ENCODE measurements at regions not wholly inside any gene's neighbourhood (a gene's known extent, or its start where the extent isn't known, plus 50 kb on each side); places are given as distances from the start of the nearest gene placed in this dataset.
"Not testable (repeated sequence)": the region's sequence is repeated elsewhere in the genome, so short reads cannot be mapped to it uniquely, and the experiment has no call there.

DNA sequence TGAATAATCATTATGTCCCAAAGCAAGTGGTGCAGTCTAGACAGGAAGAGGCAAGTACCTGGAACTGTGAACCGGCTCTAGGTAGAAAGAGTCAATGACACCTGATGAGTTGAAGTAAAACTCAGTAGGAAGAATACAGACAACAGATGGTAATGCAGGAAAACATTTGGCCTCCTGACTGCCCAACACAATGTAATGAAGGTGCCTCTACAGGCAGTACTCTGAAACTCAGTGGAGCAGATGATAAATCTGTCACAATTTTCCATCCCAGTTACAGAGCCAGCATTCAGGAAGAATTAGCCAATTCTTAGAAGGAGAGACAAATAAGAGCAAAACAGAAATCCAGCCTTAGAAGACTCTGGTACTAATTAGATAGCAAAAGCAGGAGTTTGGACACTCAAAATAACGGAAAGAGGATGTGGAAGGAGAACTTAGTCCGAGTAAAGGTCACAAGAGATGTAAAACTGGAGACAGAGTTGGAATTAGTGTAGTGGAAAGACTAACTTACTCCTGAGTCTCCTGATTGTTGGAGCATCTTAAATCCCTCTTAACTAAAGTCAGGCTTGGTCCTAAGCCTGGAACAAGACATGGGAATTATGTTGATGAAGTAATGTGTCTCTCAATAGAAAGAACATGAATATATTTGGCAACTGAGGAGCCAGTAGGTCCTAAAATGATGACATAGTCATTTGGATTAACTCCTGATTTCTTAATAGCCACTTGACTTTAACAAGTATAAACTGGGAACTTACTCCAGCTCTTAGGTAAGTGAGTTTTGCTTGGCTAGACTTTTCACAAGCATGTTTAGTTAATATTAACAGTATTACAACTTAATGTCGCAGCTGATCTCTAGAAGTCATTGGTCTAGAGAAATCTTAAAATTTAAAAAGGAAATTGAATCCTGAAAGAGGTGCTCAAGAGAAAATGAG is 457.3 kb upstream of the MIR17HG start:
- DNase-seq: no peak
- intact Hi-C loops (cut with micrococcal nuclease): no loop called here
- ChIA-PET CTCF (interaction anchor here (0.7 kb wide), 1 partner anchor 1258 kb away, joined by 3 read pairs; no protein-coding TSS in a partner anchor), POLR2A (no interaction called here)
- H3K27ac Mint-ChIP-seq: no peak overlapping the region
- peaks cover 5% of the 10 kb centered on the region for H3K9me3 Mint-ChIP-seq
- H3K36me3 Mint-ChIP-seq: no peaks in the 10 kb centered on the region
- H3K4me3 Mint-ChIP-seq: no peak overlapping the region
- no peaks in the 10 kb centered on the region for H3K4me1 Mint-ChIP-seq (ENCODE audit: low read depth)
- H3K27me3 Mint-ChIP-seq: no peaks in the 10 kb centered on the region

DNA sequence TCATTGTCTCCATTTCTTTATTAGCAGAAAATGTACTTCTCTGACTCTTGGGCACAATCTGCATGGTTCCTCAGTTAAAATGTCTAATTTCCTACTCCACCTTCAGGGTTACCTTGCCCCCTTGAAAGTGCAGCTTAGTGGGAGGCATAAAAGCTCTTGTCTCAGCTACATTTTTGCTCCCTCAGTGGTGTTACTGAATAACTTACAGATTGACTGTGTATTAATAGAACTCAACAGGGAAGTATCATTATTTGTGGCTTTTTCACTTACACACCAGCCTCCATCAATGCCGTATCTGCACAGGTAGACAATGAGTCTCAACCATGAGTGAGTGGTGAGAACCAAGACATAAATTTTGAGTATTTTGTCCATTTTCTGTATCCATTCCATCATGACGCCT is 456.2 kb upstream of the MIR17HG start:
- Mint-ChIP-seq H3K4me1 (ENCODE audit: low read depth) (no peaks in the 10 kb centered on the region), H3K27me3 (no peaks in the 10 kb centered on the region), H3K4me3 (no peak overlapping the region), H3K9me3 (peaks cover 5% of the 10 kb centered on the region), H3K27ac (no peak overlapping the region), H3K36me3 (no peaks in the 10 kb centered on the region)
- intact Hi-C loops (cut with micrococcal nuclease): no loop called here
- no peak for DNase-seq
- CTCF ChIA-PET: no interaction called here
- POLR2A ChIA-PET: no interaction called here

DNA sequence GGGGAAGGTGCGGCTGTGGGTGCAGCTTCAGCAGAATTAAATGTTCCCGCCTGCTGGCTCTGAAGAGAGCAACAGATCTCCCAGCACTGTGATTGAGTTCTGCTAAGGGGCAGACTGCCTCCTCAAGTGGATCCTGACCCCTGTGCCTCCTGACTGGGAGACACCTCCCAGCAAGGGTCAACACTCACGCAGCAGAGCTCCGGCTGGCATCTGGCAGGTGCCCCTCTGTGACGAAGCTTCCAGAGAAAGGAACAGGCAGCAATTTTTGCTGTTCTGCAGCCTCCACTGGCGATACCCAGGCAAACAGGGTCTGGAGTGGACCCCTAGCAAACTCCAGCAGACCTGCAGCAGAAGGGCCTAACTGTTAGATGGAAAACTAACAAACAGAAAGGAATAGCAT is 454.3 kb upstream of the MIR17HG start:
- H3K4me3 Mint-ChIP-seq; H3K36me3 Mint-ChIP-seq; CTCF ChIA-PET; H3K9me3 Mint-ChIP-seq; H3K4me1 Mint-ChIP-seq (ENCODE audit: low read depth); intact Hi-C loops (cut with micrococcal nuclease); H3K27ac Mint-ChIP-seq; POLR2A ChIA-PET; H3K27me3 Mint-ChIP-seq; DNase-seq: not testable (repeated sequence)

DNA sequence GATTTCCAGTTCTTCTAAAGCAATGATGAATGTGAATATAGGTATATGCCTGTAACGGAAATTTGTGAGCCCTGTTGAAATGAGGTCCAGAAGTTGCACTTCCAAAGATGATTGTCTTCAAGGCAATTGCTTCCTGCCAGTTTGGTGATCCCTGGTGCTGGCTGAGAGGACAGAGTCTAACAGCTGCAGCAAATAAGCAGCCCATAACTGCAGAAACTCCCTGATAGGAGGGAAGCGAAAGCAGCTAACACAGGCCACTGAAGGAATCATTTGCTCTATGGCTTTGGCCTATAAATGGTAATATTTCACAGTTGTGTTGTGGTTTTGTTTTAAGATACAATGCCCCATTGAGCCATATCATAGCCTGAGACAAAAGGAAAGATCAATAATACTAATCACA is 451.5 kb upstream of the MIR17HG start:
- Mint-ChIP-seq H3K9me3 (peaks cover 8% of the 10 kb centered on the region), H3K27ac (no peak overlapping the region), H3K36me3 (no peaks in the 10 kb centered on the region), H3K4me3 (no peak overlapping the region), H3K27me3 (no peaks in the 10 kb centered on the region), H3K4me1 (ENCODE audit: low read depth) (no peaks in the 10 kb centered on the region)
- no peak for DNase-seq
- ChIA-PET CTCF (no interaction called here), POLR2A (no interaction called here)
- intact Hi-C loops (cut with micrococcal nuclease): no loop called here

DNA sequence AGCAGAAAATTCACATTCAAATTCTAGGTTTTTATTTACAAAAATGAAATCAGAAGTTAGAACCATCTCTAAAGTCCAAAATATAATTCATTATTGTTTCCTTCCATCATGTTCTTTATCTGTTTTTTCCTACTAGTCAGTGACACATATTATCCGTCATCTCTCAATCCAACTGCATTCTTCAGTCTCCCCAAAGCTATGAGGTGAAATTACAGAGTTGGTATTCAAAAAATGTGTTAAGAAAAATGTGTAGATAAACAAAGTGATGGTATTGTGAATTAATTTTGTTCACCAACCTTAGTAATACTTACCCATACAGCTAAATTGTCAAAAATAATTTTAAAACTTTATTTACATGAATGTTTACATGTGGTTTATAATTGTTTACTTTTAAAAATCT is 448.7 kb upstream of the MIR17HG start:
- intact Hi-C loops (cut with micrococcal nuclease): no loop called here
- Mint-ChIP-seq H3K4me1 (ENCODE audit: low read depth) (no peaks in the 10 kb centered on the region), H3K9me3 (peaks cover 7% of the 10 kb centered on the region), H3K27ac (no peak overlapping the region), H3K4me3 (no peak overlapping the region), H3K27me3 (no peaks in the 10 kb centered on the region), H3K36me3 (no peaks in the 10 kb centered on the region)
- CTCF ChIA-PET: no interaction called here
- no peak for DNase-seq
- POLR2A ChIA-PET: no interaction called here

DNA sequence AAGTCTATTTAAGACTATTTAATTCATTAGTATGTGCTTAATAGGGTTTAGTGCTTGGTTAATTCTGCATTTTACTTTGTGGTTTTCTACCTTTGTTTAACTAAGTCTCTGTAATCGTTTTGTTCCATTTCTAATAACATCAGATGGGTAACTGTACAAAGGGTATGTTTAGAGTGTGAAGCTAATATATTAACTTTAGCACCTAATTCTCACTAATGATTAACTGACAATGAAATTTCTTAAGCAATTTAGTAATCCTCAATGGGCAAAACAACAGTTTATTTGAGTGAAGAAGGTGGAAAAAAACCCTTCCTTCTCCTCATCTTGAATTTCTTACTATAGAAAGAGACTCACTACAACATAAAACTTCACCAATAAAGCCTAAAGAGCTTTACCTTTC is 448.1 kb upstream of the MIR17HG start:
- Mint-ChIP-seq H3K27me3 (no peaks in the 10 kb centered on the region), H3K36me3 (no peaks in the 10 kb centered on the region), H3K4me3 (no peak overlapping the region), H3K4me1 (ENCODE audit: low read depth) (no peaks in the 10 kb centered on the region), H3K27ac (no peak overlapping the region), H3K9me3 (peaks cover 6% of the 10 kb centered on the region)
- ChIA-PET POLR2A (no interaction called here), CTCF (no interaction called here)
- no peak for DNase-seq
- intact Hi-C loops (cut with micrococcal nuclease): no loop called here

DNA sequence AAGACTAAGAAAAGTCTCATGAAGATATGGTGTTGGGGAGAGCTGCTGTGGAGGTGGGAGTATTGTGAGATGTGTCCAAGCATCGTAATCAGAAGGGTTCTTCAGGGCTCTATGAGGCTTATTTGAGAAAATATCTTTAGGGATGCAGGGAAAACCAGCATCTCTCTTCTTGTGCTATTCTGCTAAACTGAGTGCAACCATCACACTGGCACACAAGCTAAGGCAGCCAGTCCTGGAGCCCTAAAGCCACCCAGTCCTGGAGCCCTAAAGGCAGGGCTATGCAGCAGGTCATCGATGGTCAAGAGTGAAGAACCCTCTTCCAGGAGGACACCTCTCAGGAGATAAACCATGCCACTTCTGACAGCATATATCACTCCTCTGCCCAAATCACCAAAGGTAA is 445.2 kb upstream of the MIR17HG start:
- intact Hi-C loops (cut with micrococcal nuclease): no loop called here
- Mint-ChIP-seq H3K27me3 (no peaks in the 10 kb centered on the region), H3K27ac (no peak overlapping the region), H3K4me1 (ENCODE audit: low read depth) (no peaks in the 10 kb centered on the region), H3K9me3 (peaks cover 19% of the 10 kb centered on the region), H3K36me3 (no peaks in the 10 kb centered on the region), H3K4me3 (no peak overlapping the region)
- CTCF ChIA-PET: no interaction called here
- POLR2A ChIA-PET: no interaction called here
- DNase-seq: no peak

DNA sequence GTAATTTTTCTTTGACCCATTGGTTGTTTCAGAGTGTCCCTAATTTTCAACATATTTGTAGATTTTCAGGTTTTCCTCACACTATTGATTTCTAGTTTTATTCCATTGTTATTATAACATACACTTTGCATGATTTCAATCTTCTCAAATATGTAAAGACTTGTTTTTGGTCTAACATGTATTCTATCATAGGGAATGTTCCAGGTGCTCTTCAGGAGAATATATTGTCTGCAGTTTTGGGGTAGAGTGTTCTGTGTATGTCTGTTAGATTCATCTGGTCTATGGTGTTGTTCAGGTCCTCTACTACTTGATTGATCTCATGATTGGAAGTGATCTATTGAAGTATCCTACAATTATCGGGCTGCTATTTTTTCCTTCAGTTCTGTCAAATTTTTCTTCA is 440.9 kb upstream of the MIR17HG start:
- Mint-ChIP-seq H3K9me3 (peaks cover 15% of the 10 kb centered on the region), H3K27ac (no peak overlapping the region), H3K4me1 (ENCODE audit: low read depth) (no peaks in the 10 kb centered on the region), H3K4me3 (no peak overlapping the region), H3K36me3 (no peaks in the 10 kb centered on the region), H3K27me3 (no peaks in the 10 kb centered on the region)
- POLR2A ChIA-PET: no interaction called here
- DNase-seq: no peak
- CTCF ChIA-PET: no interaction called here
- intact Hi-C loops (cut with micrococcal nuclease): no loop called here

DNA sequence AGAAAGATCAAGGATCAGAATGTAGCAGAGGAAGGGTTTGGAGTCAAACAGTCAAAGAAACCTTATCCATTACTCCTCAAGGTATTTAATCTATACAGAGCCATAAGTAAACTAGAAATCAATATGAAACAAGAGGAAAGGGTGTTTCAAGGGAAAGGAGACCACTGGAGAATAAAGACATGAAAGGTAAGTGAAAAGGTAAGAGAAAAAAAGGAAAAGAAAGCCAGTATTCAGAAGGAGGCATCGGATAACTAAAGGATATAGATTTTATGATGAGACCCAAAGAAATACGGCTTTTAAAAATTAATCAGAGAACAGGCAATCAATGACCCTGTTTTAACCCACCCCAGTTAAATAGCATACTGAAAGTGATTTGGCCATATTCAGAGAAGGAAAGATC is 438.7 kb upstream of the MIR17HG start:
- DNase-seq: no peak
- intact Hi-C loops (cut with micrococcal nuclease): no loop called here
- Mint-ChIP-seq H3K4me1 (ENCODE audit: low read depth) (no peaks in the 10 kb centered on the region), H3K9me3 (peaks cover 15% of the 10 kb centered on the region), H3K4me3 (no peak overlapping the region), H3K27ac (no peak overlapping the region), H3K27me3 (no peaks in the 10 kb centered on the region), H3K36me3 (no peaks in the 10 kb centered on the region)
- POLR2A ChIA-PET: no interaction called here
- CTCF ChIA-PET: no interaction called here

DNA sequence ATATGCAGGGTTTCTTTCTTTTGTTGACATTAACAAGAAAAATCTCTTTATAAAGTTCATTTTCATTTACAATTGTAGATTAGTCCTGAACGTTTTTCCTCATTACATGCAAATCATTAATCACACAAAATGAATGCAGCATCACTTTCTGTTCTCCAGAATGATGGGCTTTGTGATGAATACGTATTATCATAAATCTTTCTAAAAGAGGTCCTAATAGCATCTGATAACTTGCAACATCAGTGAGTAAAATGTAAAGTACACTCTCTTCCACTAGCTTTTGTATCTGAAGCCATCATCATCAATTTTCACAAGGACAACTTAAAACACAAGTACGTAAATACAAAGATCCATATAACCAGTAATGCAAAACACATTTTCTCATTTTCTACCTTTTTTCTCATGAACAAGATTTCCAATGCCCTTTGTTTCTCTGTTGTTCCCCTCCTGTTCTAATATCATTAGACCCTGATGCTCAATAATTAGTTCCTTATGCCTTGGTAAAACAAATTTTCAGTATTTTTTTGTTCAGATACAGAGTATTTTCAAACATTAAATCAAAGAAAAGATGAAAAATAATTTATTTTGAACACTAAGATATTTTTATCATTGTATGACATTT is 437.4 kb upstream of the MIR17HG start:
- Mint-ChIP-seq H3K27me3 (no peaks in the 10 kb centered on the region), H3K27ac (no peak overlapping the region), H3K4me1 (ENCODE audit: low read depth) (no peaks in the 10 kb centered on the region), H3K9me3 (peaks cover 13% of the 10 kb centered on the region), H3K4me3 (no peak overlapping the region), H3K36me3 (no peaks in the 10 kb centered on the region)
- ChIA-PET CTCF (no interaction called here), POLR2A (no interaction called here)
- intact Hi-C loops (cut with micrococcal nuclease): no loop called here
- DNase-seq: no peak

DNA sequence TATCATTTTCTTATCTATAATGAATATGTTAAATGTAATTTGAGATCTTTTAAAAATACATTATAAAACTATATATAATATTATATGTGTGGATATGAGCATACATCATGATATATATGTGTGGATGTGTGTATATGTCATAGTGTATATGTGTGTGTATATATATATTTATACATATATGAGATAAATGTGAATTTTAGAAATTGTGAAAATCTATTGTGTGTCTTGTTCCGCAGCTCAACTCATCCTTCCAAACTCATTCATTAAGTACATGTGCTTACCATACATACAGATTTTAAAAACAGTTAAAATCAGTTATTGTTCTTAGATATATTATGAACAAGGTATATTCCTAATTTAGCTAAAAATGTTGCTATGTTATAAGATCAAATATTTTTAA is 435.2 kb upstream of the MIR17HG start:
- no peak overlapping the region for H3K4me3 Mint-ChIP-seq
- intact Hi-C loops (cut with micrococcal nuclease): no loop called here
- no peaks in the 10 kb centered on the region for H3K36me3 Mint-ChIP-seq
- no peak overlapping the region for H3K27ac Mint-ChIP-seq
- DNase-seq: no peak
- POLR2A ChIA-PET: no interaction called here
- CTCF ChIA-PET: no interaction called here
- H3K4me1 Mint-ChIP-seq (ENCODE audit: low read depth): no peaks in the 10 kb centered on the region
- H3K27me3 Mint-ChIP-seq: no peaks in the 10 kb centered on the region
- H3K9me3 Mint-ChIP-seq: peaks cover 2% of the 10 kb centered on the region

DNA sequence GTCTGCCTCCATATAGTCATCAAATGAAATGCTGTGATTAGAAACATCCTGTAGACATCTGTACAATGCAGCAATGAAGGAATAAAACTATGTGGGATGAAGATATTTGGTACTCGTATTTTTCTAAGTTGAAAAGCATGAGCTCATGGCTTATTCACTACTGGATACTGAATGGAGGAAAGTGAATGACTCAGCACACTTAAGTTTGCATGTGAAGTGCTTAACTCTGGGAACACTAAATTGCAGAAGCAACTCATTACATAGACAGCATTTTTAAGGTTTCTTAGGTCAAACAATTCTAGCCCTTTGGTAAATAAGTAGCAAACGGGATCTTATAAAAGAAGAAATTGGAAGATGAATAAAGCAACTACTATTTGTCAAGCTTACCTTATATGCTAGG is 429.0 kb upstream of the MIR17HG start:
- no peaks in the 10 kb centered on the region for H3K36me3 Mint-ChIP-seq
- intact Hi-C loops (cut with micrococcal nuclease): no loop called here
- no peak overlapping the region for H3K27ac Mint-ChIP-seq
- H3K4me3 Mint-ChIP-seq: no peak overlapping the region
- CTCF ChIA-PET: no interaction called here
- no peaks in the 10 kb centered on the region for H3K9me3 Mint-ChIP-seq
- no peaks in the 10 kb centered on the region for H3K27me3 Mint-ChIP-seq
- no peak for DNase-seq
- H3K4me1 Mint-ChIP-seq (ENCODE audit: low read depth): no peaks in the 10 kb centered on the region
- POLR2A ChIA-PET: no interaction called here

DNA sequence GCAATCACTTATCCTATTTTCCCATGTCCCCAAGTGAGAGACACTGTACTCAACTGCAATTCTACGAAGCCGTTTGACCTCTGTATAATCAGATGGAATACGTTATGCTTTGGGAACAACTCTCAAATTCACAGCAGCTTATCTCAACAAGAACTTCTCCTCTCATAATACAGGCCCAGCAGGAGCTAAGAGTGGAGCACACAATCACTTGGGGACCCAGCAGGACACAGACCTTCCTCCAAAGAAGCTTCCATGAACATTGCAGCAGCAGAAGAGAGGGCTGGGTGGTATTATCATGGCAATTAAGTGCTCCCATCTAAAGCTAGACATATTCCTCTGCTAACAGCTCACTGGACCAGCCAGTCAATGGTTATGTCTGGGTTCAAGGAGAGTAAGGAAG is 428.3 kb upstream of the MIR17HG start:
- ChIA-PET POLR2A (no interaction called here), CTCF (no interaction called here)
- intact Hi-C loops (cut with micrococcal nuclease): no loop called here
- Mint-ChIP-seq H3K9me3 (no peaks in the 10 kb centered on the region), H3K27ac (no peak overlapping the region), H3K36me3 (no peaks in the 10 kb centered on the region), H3K27me3 (no peaks in the 10 kb centered on the region), H3K4me3 (no peak overlapping the region), H3K4me1 (ENCODE audit: low read depth) (no peaks in the 10 kb centered on the region)
- DNase-seq: no peak
